ENCODE measurements at regions not wholly inside any gene's neighbourhood (a gene's known extent, or its start where the extent isn't known, plus 50 kb on each side); places are given as distances from the start of the nearest gene placed in this dataset.

GRCh38 chr15:91525751-91526150 lies 327.8 kb upstream of the SLCO3A1 start (continued):
- TF ChIP-seq TOE1 (IDR thresholded peaks at IDR 0.05; ENCODE audit: borderline replicate concordance) (no peak), TOE1 (CRISPR knock-in tag; IDR thresholded peaks at IDR 0.05; ENCODE audit: borderline replicate concordance, low read depth) (no peak), CLOCK (CRISPR knock-in tag; IDR thresholded peaks at IDR 0.05; ENCODE audit: borderline replicate concordance) (no peak), SMARCC2 (IDR thresholded peaks at IDR 0.05; ENCODE audit: low read depth) (no peak), ZNF639 (CRISPR knock-in tag; conservative IDR thresholded peaks at IDR 0.05 in 1 of 2, IDR thresholded peaks at IDR 0.05 in 1 of 2) (no peak), FOXJ2 (tag; IDR thresholded peaks at IDR 0.05) (no peak), PRMT5 (CRISPR knock-in tag; IDR thresholded peaks at IDR 0.05) (no peak), MTA1 (IDR thresholded peaks at IDR 0.05; ENCODE audit: borderline replicate concordance) (no peak), FOXP4 (CRISPR knock-in tag; IDR thresholded peaks at IDR 0.05; ENCODE audit: borderline replicate concordance) (no peak)
